Suprapubic skin (tissue), 4 donors: ENCODE measurements at regions not wholly inside any gene's neighbourhood (a gene's known extent, or its start where the extent isn't known, plus 50 kb on each side); places are given as distances from the start of the nearest gene placed in this dataset.

Experiments used
- DNase-seq, 2 donors: peaks; one replicate each; pipeline ENCODE4 v3.0.0-alpha.2; 2019; ENCODE audit warnings: low spot score in 2 of 2
- H3K27ac ChIP-seq: fragments of 200-600 bp; sonication (generic); one replicate; pipeline ENCODE4 v1.5.1; 2019
- H3K27me3 ChIP-seq: fragments of 200-600 bp; sonication (generic); one replicate; pipeline ENCODE4 v1.5.1; 2019
- H3K36me3 ChIP-seq: fragments of 200-600 bp; sonication (generic); one replicate; pipeline ENCODE4 v1.5.1; 2019
- H3K4me1 ChIP-seq: fragments of 200-600 bp; sonication (generic); one replicate; pipeline ENCODE4 v1.5.1; 2019
- H3K4me3 ChIP-seq: fragments of 200-600 bp; sonication (generic); one replicate; pipeline ENCODE4 v1.5.1; 2019; ENCODE audit warnings: mild to moderate bottlenecking
- H3K9me3 ChIP-seq: fragments of 200-600 bp; sonication (generic); one replicate; pipeline ENCODE4 v1.5.1; 2019
- EP300 ChIP-seq: sonication (generic); formaldehyde crosslinking; IDR thresholded peaks from one replicate; pipeline ENCODE4 v1.6.1; 2017; ENCODE audit warnings: antibody characterized with exemption
- POLR2A ChIP-seq, 2 donors: fragments of 450-650 bp; IDR thresholded peaks; one replicate each; pipeline ENCODE4 v1.6.1; 2017; ENCODE audit warnings: antibody characterized with exemption in 2 of 2, mild to moderate bottlenecking in 2 of 2, moderate library complexity in 2 of 2
- POLR2AphosphoS5 ChIP-seq, 3 donors: sonication (generic); formaldehyde crosslinking; IDR thresholded peaks; one replicate each; pipeline ENCODE4 v1.6.1; 2017; ENCODE audit warnings: antibody characterized with exemption in 3 of 3
- WGBS: methylation state at CpG from one replicate; pipeline ENCODE4 v1.1.5; 2018; 5-methylcytosine and 5-hydroxymethylcytosine counted together
- TF ChIP-seq, protein P1 (sequence below), 2 donors: fragments of 200-600 bp in 1 of 2; fragments of 450-650 bp in 1 of 2; sonication (generic) in 1 of 2; IDR thresholded peaks; one replicate each; pipeline ENCODE4 v1.5.1; 2016 to 2019; ENCODE audit warnings: antibody characterized with exemption in 2 of 2, mild to moderate bottlenecking in 1 of 2, moderate library complexity in 1 of 2

DNA sequence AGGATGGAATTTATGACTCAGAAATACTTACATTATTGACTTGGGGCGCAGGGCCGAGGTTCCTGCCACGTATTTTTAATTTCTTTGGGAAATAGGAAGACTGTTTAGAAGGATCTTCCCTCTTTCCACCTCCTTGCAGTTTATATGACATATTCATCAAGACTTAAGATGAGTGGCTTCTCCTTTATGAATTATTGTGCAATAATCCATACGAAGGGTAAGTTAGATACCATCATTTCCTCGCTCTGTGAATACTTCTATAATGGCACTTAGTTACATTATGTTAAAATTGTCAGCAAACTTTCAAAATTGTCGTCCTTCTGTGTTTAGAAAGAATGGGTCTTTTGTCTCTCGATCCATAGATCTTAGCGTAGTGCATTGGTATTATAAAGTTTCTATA, 328.8 kb upstream of the UBE2E3 start:
- WGBS = 91% methylated on average over 8 of the region's 8 CpGs
- Histone ChIP-seq H3K27ac (no peak overlapping the region), H3K36me3 (no peaks in the 10 kb centered on the region), H3K4me3 (no peak overlapping the region), H3K4me1 (no peaks in the 10 kb centered on the region), H3K27me3 (no peaks in the 10 kb centered on the region), H3K9me3 (no peaks in the 10 kb centered on the region)
- TF ChIP-seq EP300 (no peak), POLR2A (IDR thresholded peaks at IDR 0.05) (no peak), POLR2AphosphoS5 (IDR thresholded peaks at IDR 0.05) (no peak)
- TF ChIP-seq, protein P1, sequence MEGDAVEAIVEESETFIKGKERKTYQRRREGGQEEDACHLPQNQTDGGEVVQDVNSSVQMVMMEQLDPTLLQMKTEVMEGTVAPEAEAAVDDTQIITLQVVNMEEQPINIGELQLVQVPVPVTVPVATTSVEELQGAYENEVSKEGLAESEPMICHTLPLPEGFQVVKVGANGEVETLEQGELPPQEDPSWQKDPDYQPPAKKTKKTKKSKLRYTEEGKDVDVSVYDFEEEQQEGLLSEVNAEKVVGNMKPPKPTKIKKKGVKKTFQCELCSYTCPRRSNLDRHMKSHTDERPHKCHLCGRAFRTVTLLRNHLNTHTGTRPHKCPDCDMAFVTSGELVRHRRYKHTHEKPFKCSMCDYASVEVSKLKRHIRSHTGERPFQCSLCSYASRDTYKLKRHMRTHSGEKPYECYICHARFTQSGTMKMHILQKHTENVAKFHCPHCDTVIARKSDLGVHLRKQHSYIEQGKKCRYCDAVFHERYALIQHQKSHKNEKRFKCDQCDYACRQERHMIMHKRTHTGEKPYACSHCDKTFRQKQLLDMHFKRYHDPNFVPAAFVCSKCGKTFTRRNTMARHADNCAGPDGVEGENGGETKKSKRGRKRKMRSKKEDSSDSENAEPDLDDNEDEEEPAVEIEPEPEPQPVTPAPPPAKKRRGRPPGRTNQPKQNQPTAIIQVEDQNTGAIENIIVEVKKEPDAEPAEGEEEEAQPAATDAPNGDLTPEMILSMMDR (IDR thresholded peaks at IDR 0.05) = no peak
- no peak for DNase-seq

GRCh38 chr2:180647621-180648020, 332.8 kb upstream of the UBE2E3 start:
- Histone ChIP-seq H3K36me3 (no peaks in the 10 kb centered on the region), H3K4me1 (no peaks in the 10 kb centered on the region), H3K9me3 (no peaks in the 10 kb centered on the region), H3K4me3 (no peak overlapping the region), H3K27me3 (no peaks in the 10 kb centered on the region), H3K27ac (no peak overlapping the region)
- no peak for TF ChIP-seq POLR2A (IDR thresholded peaks at IDR 0.05)
- TF ChIP-seq, protein P1 (IDR thresholded peaks at IDR 0.05) = no peak
- TF ChIP-seq POLR2AphosphoS5 (IDR thresholded peaks at IDR 0.05) = no peak
- TF ChIP-seq EP300 = no peak
- 50% methylated on average over 3 of the region's 3 CpGs for WGBS
- no peak for DNase-seq

GRCh38 chr2:180647221-180647620, 333.2 kb upstream of the UBE2E3 start:
- no peaks in the 10 kb centered on the region for H3K4me1 ChIP-seq
- H3K4me3 ChIP-seq = no peak overlapping the region
- H3K27ac ChIP-seq = no peak overlapping the region
- H3K36me3 ChIP-seq = no peaks in the 10 kb centered on the region
- TF ChIP-seq POLR2A (IDR thresholded peaks at IDR 0.05) (no peak), POLR2AphosphoS5 (IDR thresholded peaks at IDR 0.05) (no peak), EP300 (no peak)
- TF ChIP-seq, protein P1 (IDR thresholded peaks at IDR 0.05) = no peak
- H3K27me3 ChIP-seq = no peaks in the 10 kb centered on the region
- no peak for DNase-seq
- no peaks in the 10 kb centered on the region for H3K9me3 ChIP-seq

DNA sequence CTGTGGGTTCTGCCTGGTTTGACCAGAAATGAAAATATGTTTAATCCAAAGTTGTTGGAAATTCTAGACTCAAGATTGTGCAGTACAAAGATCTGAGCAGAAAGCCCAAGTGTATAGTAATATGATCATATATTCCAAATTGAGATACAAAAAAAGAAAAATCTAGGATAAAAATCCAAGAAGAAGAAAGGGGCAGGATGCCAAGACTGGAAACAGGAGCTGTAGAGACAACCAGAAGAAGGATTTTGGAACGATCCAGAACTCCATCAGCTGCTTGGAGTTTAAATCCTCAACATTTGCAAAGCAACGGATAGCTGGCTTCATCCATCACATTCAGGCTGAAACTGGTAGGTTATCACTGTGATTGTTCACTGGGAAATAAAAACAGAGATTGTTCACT, 333.6 kb upstream of the UBE2E3 start:
- Histone ChIP-seq H3K4me3 (no peak overlapping the region), H3K27me3 (no peaks in the 10 kb centered on the region), H3K27ac (no peak overlapping the region), H3K9me3 (no peaks in the 10 kb centered on the region), H3K4me1 (no peaks in the 10 kb centered on the region), H3K36me3 (no peaks in the 10 kb centered on the region)
- TF ChIP-seq, protein P1 (IDR thresholded peaks at IDR 0.05) = no peak
- TF ChIP-seq POLR2A (IDR thresholded peaks at IDR 0.05) (no peak), EP300 (no peak), POLR2AphosphoS5 (IDR thresholded peaks at IDR 0.05) (no peak)
- no peak for DNase-seq
- WGBS = 48% methylated on average over 2 of the region's 2 CpGs

GRCh38 chr2:180644709-180645108, 335.7 kb upstream of the UBE2E3 start:
- 57% methylated on average over 2 of the region's 2 CpGs for WGBS
- Histone ChIP-seq H3K27me3 (no peaks in the 10 kb centered on the region), H3K4me1 (no peaks in the 10 kb centered on the region), H3K9me3 (no peaks in the 10 kb centered on the region), H3K27ac (no peak overlapping the region), H3K4me3 (no peak overlapping the region), H3K36me3 (no peaks in the 10 kb centered on the region)
- no peak for DNase-seq
- TF ChIP-seq EP300 = no peak
- TF ChIP-seq, protein P1 (IDR thresholded peaks at IDR 0.05) = no peak
- TF ChIP-seq POLR2AphosphoS5 (IDR thresholded peaks at IDR 0.05) = no peak
- no peak for TF ChIP-seq POLR2A (IDR thresholded peaks at IDR 0.05)
